ENCODE measurements at regions not wholly inside any gene's neighbourhood (a gene's known extent, or its start where the extent isn't known, plus 50 kb on each side); places are given as distances from the start of the nearest gene placed in this dataset.

DNA sequence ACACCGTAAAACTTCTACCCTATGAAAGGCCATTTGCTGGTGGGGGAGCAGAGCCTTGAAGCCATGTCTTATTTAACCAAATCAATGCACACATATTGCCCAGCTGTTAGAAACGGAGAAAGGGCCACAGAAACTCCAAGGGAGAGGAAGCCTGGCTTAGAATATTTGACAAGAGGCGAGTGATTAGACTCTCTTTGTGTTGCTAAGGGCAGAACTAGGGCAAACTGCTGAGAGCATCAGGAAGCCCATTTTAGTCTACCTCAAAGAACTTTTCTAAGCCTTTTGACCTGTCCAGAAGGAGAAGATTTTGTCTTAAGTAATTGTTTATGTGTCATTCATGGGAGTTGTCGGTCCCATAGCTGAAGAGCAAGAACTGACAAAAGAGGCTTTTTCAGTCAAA is 54.4 kb upstream of the CELF4 start:
- no peak for DNase-seq (ENCODE audit: low spot score)

GRCh38 chr18:37617623-37618022 is 52.0 kb upstream of the CELF4 start:
- no peak for DNase-seq (ENCODE audit: low spot score)
